Anterior cingulate cortex (tissue), 58 donors: ENCODE measurements at regions not wholly inside any gene's neighbourhood (a gene's known extent, or its start where the extent isn't known, plus 50 kb on each side); places are given as distances from the start of the nearest gene placed in this dataset.

Source experiments
- DNase-seq, 58 donors: peaks; one replicate each; lab custom pipeline; 2025; lab: John Stamatoyannopoulos, UW

DNA sequence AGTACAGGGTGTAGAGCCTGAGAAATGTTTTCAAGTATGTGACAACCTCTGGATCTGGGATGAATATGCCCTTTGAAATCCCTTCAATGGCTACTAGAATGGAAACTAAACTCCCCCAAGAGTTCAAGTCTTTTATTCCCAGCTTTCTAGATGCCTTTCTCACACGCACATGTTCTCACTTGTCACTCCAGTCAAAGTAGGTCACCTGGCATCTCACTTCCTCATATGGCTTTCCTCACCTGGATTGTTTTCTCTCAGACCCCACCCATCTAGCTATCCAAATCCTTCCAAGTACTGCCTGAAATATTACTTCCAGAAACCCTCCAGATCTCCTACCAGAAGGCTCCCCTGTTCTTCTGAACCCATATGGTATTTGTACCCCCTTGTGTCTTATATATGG, 615.4 kb upstream of the KLF4 start:
- no peak for DNase-seq

- DNase-seq, result no peak
Measured at GRCh38 chr9:108103046-108103693, 613.6 kb upstream of the KLF4 start.

GRCh38 chr9:108101410-108101809, 611.8 kb upstream of the KLF4 start:
- DNase-seq, result no peak

- no peak for DNase-seq
Measured at GRCh38 chr9:108100571-108100970, 611.0 kb upstream of the KLF4 start.

GRCh38 chr9:108099854-108100253, 610.3 kb upstream of the KLF4 start:
- DNase-seq, result no peak

DNA sequence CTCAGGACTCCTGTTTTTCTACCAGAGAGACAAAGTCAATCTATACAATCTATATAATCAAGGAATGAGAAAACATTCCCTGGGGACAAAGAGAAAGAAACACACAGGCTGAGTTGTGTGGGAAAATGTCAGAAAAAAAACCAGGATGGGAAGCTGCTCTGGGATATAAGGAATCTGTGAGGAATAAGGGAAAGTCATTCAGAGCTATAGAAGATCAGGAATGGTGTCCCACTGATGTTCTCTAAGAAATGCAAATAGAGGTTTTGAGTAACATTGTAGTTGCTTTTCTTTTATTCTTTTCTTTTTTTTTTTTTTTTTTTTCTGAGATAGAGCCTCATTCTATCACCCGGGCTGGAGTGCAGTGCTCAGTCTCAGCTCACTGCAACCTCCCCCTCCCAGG, 605.9 kb upstream of the KLF4 start:
- no peak for DNase-seq

GRCh38 chr9:108094676-108094993, 605.1 kb upstream of the KLF4 start:
- DNase-seq, result no peak

GRCh38 chr9:108093773-108094675, 604.5 kb upstream of the KLF4 start:
- DNase-seq, result no peak

GRCh38 chr9:108088916-108089315, 599.3 kb upstream of the KLF4 start:
- no peak for DNase-seq

- no peak for DNase-seq
Measured at GRCh38 chr9:108087781-108088180, 598.2 kb upstream of the KLF4 start.

DNA sequence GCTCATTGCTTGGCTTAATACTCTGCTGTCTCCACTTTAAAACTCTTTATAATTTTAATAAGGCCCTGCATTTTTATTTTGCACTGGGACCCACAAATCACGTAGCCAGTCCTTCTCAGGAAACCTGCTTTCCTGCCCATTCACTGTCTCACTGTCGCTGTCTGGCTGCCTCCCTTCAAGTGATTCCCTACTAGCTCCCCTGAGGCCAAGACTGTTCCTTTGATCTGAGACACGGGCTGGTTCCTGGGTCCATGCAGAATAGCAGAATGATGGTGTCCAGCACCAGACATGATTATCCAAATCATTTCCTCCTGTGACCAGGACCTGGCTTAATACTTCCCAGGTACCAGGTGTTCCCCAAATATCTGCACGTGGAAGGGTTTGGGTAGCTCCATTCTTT, 597.1 kb upstream of the KLF4 start:
- DNase-seq, result no peak

- DNase-seq, result no peak
Measured at GRCh38 chr9:108085294-108085693, 595.7 kb upstream of the KLF4 start.

GRCh38 chr9:108083796-108084352, 594.3 kb upstream of the KLF4 start:
- DNase-seq, result peak in 4 of 58 donors; percentile 1 to 6 (median 2)

DNA sequence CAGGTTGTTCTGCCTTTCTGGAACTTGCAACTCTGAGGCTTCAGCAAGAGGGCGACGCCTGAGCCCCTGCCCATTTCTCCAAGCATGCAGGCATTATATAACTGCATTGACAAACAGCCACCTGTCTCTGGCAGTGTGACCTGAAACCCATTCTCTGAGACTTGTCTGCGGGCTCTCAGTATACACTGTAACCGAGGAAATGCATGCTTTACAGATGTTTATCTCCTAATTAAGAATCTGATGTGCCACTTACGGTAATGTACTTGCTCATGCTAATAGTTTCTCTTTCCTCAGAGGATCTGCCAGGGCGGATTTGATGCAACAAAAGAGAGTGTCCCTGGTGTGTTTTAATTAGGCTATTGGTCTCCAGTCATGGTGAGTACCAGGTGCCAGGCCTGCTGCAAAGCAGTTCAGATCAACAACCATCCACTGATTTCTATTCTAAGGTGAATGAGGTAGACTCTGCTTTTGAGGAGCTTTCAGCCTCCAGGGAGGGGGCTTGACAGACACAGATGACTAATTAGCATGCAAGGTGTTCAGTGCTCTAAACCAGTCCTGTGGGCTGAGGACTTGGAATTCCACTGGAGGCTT, 593.7 kb upstream of the KLF4 start:
- no peak for DNase-seq

- DNase-seq, result no peak
Measured at GRCh38 chr9:108081112-108081511, 591.5 kb upstream of the KLF4 start.

- DNase-seq, result no peak
Measured at GRCh38 chr9:108080285-108080684, 590.7 kb upstream of the KLF4 start.

GRCh38 chr9:108078811-108079210, 589.2 kb upstream of the KLF4 start:
- no peak for DNase-seq

DNA sequence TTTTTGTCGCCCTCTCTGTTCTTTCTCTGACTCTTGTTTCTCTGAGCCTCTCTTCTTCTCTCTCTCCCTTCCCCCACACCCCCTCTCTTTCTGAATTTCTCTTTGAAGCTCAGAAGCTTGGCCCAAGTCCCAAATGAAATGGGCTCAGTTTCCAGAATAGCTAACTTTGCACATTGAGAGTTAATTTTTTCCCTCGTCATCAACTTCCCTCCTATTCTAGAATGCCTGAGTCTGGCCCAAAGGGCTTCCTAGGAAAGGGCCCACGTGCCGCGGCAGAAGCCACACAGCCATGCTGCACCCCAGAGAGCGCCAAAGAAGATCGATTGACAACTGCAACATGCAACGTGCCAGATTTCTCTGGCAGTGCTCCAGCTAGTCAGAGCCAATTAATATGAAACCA, 588.8 kb upstream of the KLF4 start:
- no peak for DNase-seq

- no peak for DNase-seq
Measured at GRCh38 chr9:108077556-108077955, 588.0 kb upstream of the KLF4 start.

DNA sequence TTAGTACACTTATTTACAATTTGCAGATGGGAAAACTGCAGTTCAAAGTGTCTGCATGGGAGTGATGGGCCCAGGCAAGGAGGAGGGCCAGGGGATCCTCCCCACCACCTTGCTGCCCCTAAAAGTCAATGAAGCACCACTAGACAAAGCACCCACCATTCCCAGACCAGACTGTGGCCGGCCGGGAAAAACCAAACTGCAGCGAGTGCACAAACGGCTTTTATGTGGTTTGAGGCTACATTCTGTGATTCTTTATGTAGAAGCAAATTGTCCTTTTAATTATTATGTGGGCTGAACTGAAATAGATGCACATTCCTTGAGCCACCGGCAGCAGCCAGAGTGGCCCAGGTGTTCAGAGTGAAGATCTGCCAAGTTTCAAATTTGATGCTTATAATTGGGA, 585.3 kb upstream of the KLF4 start:
- no peak for DNase-seq

GRCh38 chr9:108073823-108074222, 584.3 kb upstream of the KLF4 start:
- no peak for DNase-seq

DNA sequence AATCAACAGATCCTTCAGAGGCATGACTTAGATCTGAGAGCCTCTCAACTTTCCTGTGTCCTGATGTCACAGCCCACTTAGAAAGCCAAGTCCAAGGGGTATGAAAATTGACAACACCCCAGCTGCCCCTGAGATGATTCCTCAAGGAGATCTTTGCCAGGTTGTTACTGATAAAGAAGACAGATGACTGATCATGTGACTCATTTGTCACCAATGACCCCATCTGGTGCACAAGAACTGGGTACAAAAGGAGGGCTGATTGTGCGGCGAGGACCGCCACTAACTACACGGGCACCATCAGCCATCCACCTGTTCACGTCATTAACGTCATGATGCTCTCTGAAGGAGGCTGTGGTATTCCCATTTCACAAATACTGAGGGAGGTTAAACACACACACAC, 583.2 kb upstream of the KLF4 start:
- DNase-seq, result no peak
